Osteocyte (in vitro differentiated cells): ENCODE measurements at regions not wholly inside any gene's neighbourhood (a gene's known extent, or its start where the extent isn't known, plus 50 kb on each side); places are given as distances from the start of the nearest gene placed in this dataset.
A peak's percentile ranks its signal among the peaks of the same experiment; 100 is the strongest.

Source experiments
- DNase-seq: peaks from one replicate; pipeline ENCODE4 v3.0.0; 2021; ENCODE audit warnings: mixed read lengths; ENCODE audit not compliant: unreplicated experiment; ENCODE audit errors: extremely low spot score
- H3K27ac Mint-ChIP-seq: one replicate; pipeline ENCODE4 v1.8.0; 2021; ENCODE audit warnings: mild to moderate bottlenecking, mixed read lengths; ENCODE audit not compliant: unreplicated experiment
- H3K27me3 Mint-ChIP-seq: one replicate; pipeline ENCODE4 v1.8.0; 2021; ENCODE audit warnings: mixed read lengths; ENCODE audit not compliant: unreplicated experiment
- H3K36me3 Mint-ChIP-seq: one replicate; pipeline ENCODE4 v1.8.0; 2021; ENCODE audit warnings: mixed read lengths; ENCODE audit not compliant: unreplicated experiment
- H3K4me1 Mint-ChIP-seq: one replicate; pipeline ENCODE4 v1.8.0; 2021; ENCODE audit warnings: mixed read lengths; ENCODE audit not compliant: unreplicated experiment
- H3K4me3 Mint-ChIP-seq: one replicate; pipeline ENCODE4 v1.8.0; 2021; ENCODE audit warnings: mild to moderate bottlenecking, moderate library complexity, mixed read lengths; ENCODE audit not compliant: unreplicated experiment
- H3K9me3 Mint-ChIP-seq: one replicate; pipeline ENCODE4 v1.8.0; 2021; ENCODE audit warnings: mixed read lengths; ENCODE audit not compliant: unreplicated experiment
- TF ChIP-seq, protein P1 (sequence below): fragments of 200-600 bp; sonication (generic); IDR thresholded peaks from 2 replicates; pipeline ENCODE4 v1.5.0; 2021; ENCODE audit warnings: antibody characterized with exemption, mild to moderate bottlenecking, moderate library complexity

DNA sequence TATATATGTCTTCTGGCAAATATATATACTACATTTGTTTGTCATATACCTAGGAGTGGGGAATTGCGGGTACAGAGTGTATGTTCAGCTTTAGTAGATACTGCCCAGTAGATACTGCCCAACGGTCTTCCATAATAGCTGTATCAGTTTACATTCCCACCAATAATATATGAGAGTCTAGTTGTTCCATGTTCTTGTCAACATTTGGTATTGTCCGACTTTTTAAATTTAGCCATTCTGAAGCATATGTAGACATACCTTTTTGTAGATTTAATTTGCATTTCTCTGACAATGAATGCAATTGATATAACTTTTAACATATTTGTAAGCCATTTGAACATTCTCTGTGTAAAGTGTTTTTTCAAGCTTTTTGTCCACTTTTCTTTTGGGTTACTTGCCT, 99.0 kb upstream of the HIVEP3 start:
- DNase-seq = no peak
- Mint-ChIP-seq H3K4me3 (no peak overlapping the region), H3K4me1 (no peaks in the 10 kb centered on the region), H3K27me3 (peaks cover 65% of the 10 kb centered on the region), H3K27ac (no peak overlapping the region), H3K36me3 (no peaks in the 10 kb centered on the region), H3K9me3 (no peaks in the 10 kb centered on the region)
- TF ChIP-seq, protein P1, sequence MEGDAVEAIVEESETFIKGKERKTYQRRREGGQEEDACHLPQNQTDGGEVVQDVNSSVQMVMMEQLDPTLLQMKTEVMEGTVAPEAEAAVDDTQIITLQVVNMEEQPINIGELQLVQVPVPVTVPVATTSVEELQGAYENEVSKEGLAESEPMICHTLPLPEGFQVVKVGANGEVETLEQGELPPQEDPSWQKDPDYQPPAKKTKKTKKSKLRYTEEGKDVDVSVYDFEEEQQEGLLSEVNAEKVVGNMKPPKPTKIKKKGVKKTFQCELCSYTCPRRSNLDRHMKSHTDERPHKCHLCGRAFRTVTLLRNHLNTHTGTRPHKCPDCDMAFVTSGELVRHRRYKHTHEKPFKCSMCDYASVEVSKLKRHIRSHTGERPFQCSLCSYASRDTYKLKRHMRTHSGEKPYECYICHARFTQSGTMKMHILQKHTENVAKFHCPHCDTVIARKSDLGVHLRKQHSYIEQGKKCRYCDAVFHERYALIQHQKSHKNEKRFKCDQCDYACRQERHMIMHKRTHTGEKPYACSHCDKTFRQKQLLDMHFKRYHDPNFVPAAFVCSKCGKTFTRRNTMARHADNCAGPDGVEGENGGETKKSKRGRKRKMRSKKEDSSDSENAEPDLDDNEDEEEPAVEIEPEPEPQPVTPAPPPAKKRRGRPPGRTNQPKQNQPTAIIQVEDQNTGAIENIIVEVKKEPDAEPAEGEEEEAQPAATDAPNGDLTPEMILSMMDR = no peak

DNA sequence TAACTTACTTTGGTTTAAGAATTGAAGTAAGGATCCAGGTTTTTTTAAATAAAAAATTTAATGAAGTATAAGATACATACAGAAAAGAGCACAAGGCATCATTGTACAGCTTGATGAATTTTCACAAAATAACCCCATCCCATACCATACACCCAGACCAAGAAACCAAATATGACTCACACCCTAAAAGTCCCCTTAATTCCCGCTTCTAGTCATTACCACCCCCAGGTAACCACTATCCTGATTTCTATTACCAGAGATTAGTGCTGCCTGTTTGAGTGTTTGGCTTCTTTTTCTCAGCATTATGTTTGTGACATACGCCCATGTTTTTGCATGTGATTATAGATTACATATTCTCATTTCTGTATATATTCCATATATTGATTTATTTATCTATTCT, 98.5 kb upstream of the HIVEP3 start:
- Mint-ChIP-seq H3K4me3 (no peak overlapping the region), H3K27me3 (peaks cover 60% of the 10 kb centered on the region)
- TF ChIP-seq, protein P1 = no peak

DNA sequence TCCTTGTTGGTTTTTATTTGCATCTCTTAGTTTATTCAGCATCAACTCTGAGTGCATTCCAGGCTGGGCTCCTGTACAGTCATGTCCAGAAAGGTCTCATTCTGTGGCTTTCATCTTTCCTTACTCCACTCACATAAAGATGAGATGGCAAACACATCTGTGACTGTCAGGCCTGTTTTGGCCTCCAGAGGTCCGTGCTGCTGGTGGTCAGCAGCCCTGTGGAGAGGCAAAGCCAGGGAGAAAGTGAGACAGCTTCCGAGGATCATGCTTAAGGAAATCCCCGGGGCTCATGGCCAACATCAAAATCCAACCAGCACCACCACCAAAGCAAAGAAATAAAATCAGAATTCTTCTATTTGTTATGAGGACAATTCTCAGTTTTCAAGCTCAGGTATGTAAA, 96.1 kb upstream of the HIVEP3 start:
- Mint-ChIP-seq H3K4me3 (no peak overlapping the region), H3K36me3 (no peaks in the 10 kb centered on the region), H3K27me3 (peaks cover 55% of the 10 kb centered on the region), H3K27ac (no peak overlapping the region), H3K4me1 (no peaks in the 10 kb centered on the region), H3K9me3 (no peaks in the 10 kb centered on the region)
- TF ChIP-seq, protein P1 = no peak
- peak; percentile 6 for DNase-seq

More for the DNA sequence above, 98.5 kb upstream of the HIVEP3 start:
- Mint-ChIP-seq H3K27ac (no peak overlapping the region), H3K9me3 (no peaks in the 10 kb centered on the region), H3K36me3 (no peaks in the 10 kb centered on the region), H3K4me1 (no peaks in the 10 kb centered on the region)
- DNase-seq = no peak

DNA sequence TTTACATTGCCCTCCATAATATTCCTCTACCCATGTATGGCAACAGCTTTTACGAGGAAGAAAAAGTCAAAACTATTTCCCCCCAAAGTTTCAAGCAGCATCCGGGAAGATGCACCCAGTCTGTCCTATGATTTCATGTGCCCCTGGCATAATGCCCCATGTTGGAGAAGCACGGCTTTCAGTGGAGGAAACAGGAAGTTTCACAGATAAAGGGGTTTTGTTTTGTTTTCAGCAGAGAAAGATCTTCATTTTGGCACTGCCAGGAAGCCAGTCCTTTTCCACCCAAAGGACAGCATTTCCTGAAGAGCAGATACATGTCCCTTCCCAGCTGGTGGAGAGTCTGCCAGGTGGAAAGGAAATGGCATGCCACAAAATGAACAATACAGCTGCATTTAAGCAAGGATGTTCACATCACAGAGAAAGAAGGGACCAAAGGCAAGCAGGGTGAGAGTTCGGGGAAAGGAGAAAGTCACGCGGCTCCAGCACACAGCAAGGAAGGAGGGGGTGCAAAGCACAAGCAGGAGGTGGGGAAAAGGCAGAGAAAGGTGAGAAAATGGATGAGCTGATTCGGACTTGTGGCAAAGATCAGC, 95.3 kb upstream of the HIVEP3 start:
- peak; percentile 46 for DNase-seq
- H3K4me3 Mint-ChIP-seq = no peak overlapping the region
- no peaks in the 10 kb centered on the region for H3K36me3 Mint-ChIP-seq
- TF ChIP-seq, protein P1 = no peak
- no peak overlapping the region for H3K27ac Mint-ChIP-seq
- no peaks in the 10 kb centered on the region for H3K9me3 Mint-ChIP-seq
- peaks cover 59% of the 10 kb centered on the region for H3K27me3 Mint-ChIP-seq
- H3K4me1 Mint-ChIP-seq = no peaks in the 10 kb centered on the region

DNA sequence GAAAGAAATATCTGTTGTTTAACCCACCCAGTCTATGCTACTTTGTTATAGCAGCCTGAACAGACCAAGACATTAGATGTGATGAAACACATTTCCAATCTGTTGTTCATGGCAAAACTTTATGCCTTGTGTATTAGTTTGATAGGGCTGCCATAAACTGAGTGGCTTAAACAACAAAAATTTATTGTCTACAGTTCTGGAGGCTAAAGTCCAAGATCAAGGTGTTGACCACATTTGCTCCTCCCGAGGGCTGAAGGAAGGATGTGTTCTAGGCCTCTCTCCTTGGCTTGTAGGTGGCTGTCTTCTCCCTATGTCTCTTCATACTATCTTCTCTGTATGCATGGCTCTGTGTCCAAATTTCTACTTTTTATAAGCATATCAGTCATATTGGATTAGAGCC, 94.1 kb upstream of the HIVEP3 start:
- no peaks in the 10 kb centered on the region for H3K9me3 Mint-ChIP-seq
- no peaks in the 10 kb centered on the region for H3K4me1 Mint-ChIP-seq
- TF ChIP-seq, protein P1 = no peak
- no peaks in the 10 kb centered on the region for H3K36me3 Mint-ChIP-seq
- H3K4me3 Mint-ChIP-seq = no peak overlapping the region
- DNase-seq = no peak
- peaks cover 60% of the 10 kb centered on the region for H3K27me3 Mint-ChIP-seq
- H3K27ac Mint-ChIP-seq = no peak overlapping the region
